Loucy (cell line): ENCODE measurements at regions not wholly inside any gene's neighbourhood (a gene's known extent, or its start where the extent isn't known, plus 50 kb on each side); places are given as distances from the start of the nearest gene placed in this dataset.
A peak's percentile ranks its signal among the peaks of the same experiment; 100 is the strongest.

Source experiments
- H2AFZ ChIP-seq: fragments of 200-600 bp; sonication (generic); 2 replicates; pipeline ENCODE4 v1.6.0; 2016; ENCODE audit warnings: antibody characterized with exemption, mild to moderate bottlenecking, low read length, moderate library complexity
- H3F3A ChIP-seq: fragments of 200-600 bp; 2 replicates; pipeline ENCODE4 v1.6.0; 2016; ENCODE audit warnings: antibody characterized with exemption, low read depth, mild to moderate bottlenecking
- H3K27me3 ChIP-seq: fragments of 200-600 bp; sonication (generic); 2 replicates; pipeline ENCODE4 v1.6.1; 2014; ENCODE audit warnings: low read length, mild to moderate bottlenecking; ENCODE audit not compliant: insufficient read depth, poor library complexity, severe bottlenecking
- H3K36me3 ChIP-seq: fragments of 200-600 bp; sonication (generic); 2 replicates; pipeline ENCODE4 v1.6.1; 2016; ENCODE audit warnings: low read length; ENCODE audit not compliant: insufficient read depth
- H3K4me1 ChIP-seq: fragments of 200-600 bp; sonication (generic); 2 replicates; pipeline ENCODE4 v1.5.1; 2014; ENCODE audit warnings: low read length, mild to moderate bottlenecking; ENCODE audit not compliant: insufficient read depth, poor library complexity, severe bottlenecking
- H3K4me2 ChIP-seq: fragments of 200-600 bp; sonication (generic); 2 replicates; pipeline ENCODE4 v1.6.0; 2014; ENCODE audit warnings: antibody characterized with exemption, low read length, low read depth, mild to moderate bottlenecking; ENCODE audit not compliant: poor library complexity, severe bottlenecking
- H3K4me3 ChIP-seq: fragments of 200-600 bp; sonication (generic); 2 replicates; pipeline ENCODE4 v1.5.1; 2014; ENCODE audit warnings: low read length, mild to moderate bottlenecking, mixed read lengths; ENCODE audit not compliant: poor library complexity, severe bottlenecking
- H3K79me2 ChIP-seq: fragments of 200-600 bp; sonication (generic); 2 replicates; pipeline ENCODE4 v1.6.1; 2014; ENCODE audit warnings: low read length; ENCODE audit not compliant: insufficient read depth
- H3K9ac ChIP-seq: fragments of 200-600 bp; sonication (generic); 2 replicates; pipeline ENCODE4 v1.6.0; 2014; ENCODE audit warnings: mild to moderate bottlenecking, low read depth, low read length, moderate library complexity; ENCODE audit not compliant: poor library complexity, severe bottlenecking
- H3K9me2 ChIP-seq: fragments of 200-600 bp; sonication (generic); replicated peaks from 2 replicates; pipeline ENCODE4 v1.6.1; 2016; ENCODE audit warnings: low read depth, low read length, mixed read lengths
- H3K9me3 ChIP-seq: fragments of 200-600 bp; sonication (generic); 2 replicates; pipeline ENCODE4 v1.6.1; 2014; ENCODE audit warnings: mild to moderate bottlenecking, antibody characterized with exemption, low read length, low read depth; ENCODE audit not compliant: insufficient read depth
- H4K20me1 ChIP-seq: fragments of 200-600 bp; sonication (generic); 2 replicates; pipeline ENCODE4 v1.6.0; 2014; ENCODE audit warnings: antibody characterized with exemption, low read length, mild to moderate bottlenecking; ENCODE audit not compliant: insufficient read depth, poor library complexity, severe bottlenecking
- EZH2phosphoT487 ChIP-seq: fragments of 200-600 bp; IDR thresholded peaks from 2 replicates; pipeline ENCODE4 v1.6.1; 2018; ENCODE audit warnings: antibody characterized with exemption, mild to moderate bottlenecking, moderate library complexity, borderline replicate concordance
- TF ChIP-seq, protein P1 (sequence below): fragments of 200-600 bp; sonication (generic); conservative IDR thresholded peaks from 2 replicates; pipeline ENCODE4 v1.5.1; 2014; ENCODE audit warnings: mild to moderate bottlenecking, antibody characterized with exemption, low read length

DNA sequence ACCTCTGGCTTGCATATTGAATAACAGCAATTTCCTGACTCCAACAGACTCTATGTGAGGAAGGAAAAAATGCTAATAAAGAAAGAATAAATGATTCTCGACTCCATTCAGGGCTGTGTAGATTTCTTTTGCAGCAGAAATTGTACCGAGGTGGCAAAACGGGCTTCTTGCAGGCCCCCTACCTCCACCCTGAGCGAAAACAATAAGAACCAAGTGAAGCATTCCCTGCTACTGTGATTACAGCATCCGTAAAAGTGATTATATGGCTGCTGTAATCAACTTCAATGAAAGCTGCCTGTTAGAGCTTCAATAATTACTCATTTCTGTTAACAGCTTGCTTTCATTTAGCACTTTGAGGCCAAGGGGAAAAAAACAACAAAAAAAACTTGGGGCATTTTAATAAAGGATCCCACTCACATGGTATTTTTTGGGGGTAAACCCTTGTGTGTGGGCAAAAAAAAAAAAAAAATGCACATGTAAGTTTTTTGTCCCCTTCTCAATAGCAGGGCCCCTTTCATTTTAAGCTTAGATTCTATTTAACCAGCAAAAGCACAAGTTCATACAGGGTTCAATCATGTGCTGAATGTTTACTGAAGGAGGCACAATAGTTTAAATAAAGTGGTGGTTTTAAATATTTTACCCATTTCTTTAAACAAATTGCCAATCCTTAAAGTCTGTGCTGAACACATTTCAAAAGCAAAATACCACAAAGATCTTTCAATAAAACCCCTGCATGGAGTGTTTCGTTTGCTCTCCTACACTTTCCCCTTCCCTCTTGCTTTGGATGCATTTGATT, 271.6 kb downstream of the LMO4 start:
- no peaks in the 10 kb centered on the region for H3F3A ChIP-seq
- no peaks in the 10 kb centered on the region for H4K20me1 ChIP-seq
- H3K9ac ChIP-seq, result no peak overlapping the region
- H3K27me3 ChIP-seq, result no peaks in the 10 kb centered on the region
- peaks cover 26% of the 10 kb centered on the region for H3K4me1 ChIP-seq
- H2AFZ ChIP-seq, result peak overlapping the region; percentile 66
- no peaks in the 10 kb centered on the region for H3K79me2 ChIP-seq
- no peaks in the 10 kb centered on the region for H3K9me2 ChIP-seq
- H3K4me2 ChIP-seq, result peak overlapping the region; percentile 36
- TF ChIP-seq EZH2phosphoT487, result no peak
- TF ChIP-seq, protein P1, sequence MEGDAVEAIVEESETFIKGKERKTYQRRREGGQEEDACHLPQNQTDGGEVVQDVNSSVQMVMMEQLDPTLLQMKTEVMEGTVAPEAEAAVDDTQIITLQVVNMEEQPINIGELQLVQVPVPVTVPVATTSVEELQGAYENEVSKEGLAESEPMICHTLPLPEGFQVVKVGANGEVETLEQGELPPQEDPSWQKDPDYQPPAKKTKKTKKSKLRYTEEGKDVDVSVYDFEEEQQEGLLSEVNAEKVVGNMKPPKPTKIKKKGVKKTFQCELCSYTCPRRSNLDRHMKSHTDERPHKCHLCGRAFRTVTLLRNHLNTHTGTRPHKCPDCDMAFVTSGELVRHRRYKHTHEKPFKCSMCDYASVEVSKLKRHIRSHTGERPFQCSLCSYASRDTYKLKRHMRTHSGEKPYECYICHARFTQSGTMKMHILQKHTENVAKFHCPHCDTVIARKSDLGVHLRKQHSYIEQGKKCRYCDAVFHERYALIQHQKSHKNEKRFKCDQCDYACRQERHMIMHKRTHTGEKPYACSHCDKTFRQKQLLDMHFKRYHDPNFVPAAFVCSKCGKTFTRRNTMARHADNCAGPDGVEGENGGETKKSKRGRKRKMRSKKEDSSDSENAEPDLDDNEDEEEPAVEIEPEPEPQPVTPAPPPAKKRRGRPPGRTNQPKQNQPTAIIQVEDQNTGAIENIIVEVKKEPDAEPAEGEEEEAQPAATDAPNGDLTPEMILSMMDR, result no peak
- no peaks in the 10 kb centered on the region for H3K9me3 ChIP-seq
- no peak overlapping the region for H3K4me3 ChIP-seq
- no peaks in the 10 kb centered on the region for H3K36me3 ChIP-seq

DNA sequence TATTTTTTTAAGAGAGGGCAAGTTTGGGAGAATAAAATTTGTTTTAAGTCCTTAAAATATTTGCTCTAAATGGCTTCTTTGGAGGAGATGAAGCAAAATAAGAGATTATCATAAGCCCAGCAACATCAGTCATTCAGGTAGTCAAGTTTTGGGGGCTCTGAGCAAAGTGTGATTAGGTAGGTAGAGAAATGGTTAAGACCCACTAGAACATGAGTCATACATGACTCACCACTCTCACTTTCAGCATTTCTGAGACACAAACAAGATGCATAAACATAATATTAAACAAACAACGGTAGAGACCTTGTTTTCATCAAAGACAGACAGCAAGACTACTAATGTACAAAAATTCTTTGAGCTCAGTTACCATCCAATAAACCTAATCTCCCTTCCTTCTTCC, 272.2 kb downstream of the LMO4 start:
- Histone ChIP-seq H3K9me3 (no peaks in the 10 kb centered on the region), H3K9me2 (no peaks in the 10 kb centered on the region), H3K27me3 (no peaks in the 10 kb centered on the region), H3K4me1 (peaks cover 26% of the 10 kb centered on the region), H3F3A (no peaks in the 10 kb centered on the region), H4K20me1 (no peaks in the 10 kb centered on the region), H2AFZ (peak overlapping the region; percentile 66; the same call in 1 of the 2 replicates), H3K4me3 (no peak overlapping the region), H3K79me2 (no peaks in the 10 kb centered on the region), H3K9ac (no peak overlapping the region), H3K4me2 (no peak overlapping the region), H3K36me3 (no peaks in the 10 kb centered on the region)
- no peak for TF ChIP-seq EZH2phosphoT487
- TF ChIP-seq, protein P1, result no peak

DNA sequence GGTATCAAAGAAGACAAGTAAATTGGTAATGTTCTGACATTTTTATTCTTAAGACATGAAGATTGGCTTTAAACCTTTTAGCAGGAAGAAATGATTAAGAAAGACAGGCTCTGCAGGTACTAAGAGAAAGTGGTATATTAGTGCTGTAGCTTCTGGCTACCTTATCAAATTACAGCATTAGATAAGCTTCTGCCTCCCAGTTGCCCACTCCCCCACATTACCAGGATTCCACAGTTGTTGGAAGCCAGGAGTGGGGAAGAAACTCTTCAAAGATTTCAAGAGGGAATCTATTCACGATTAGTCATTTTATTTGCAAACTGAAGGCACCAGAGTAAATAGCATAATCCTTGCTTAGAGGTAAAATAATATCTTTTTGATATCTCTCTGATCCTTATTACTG, 274.9 kb downstream of the LMO4 start:
- no peaks in the 10 kb centered on the region for H4K20me1 ChIP-seq
- TF ChIP-seq EZH2phosphoT487, result no peak
- TF ChIP-seq, protein P1, result no peak

More for the DNA sequence above, 274.9 kb downstream of the LMO4 start:
- Histone ChIP-seq H3K9me3 (no peaks in the 10 kb centered on the region), H3K79me2 (no peaks in the 10 kb centered on the region), H3K36me3 (no peaks in the 10 kb centered on the region), H3K9me2 (no peaks in the 10 kb centered on the region), H3K9ac (no peak overlapping the region), H3K27me3 (no peaks in the 10 kb centered on the region), H2AFZ (no peak overlapping the region), H3K4me2 (no peak overlapping the region), H3K4me1 (peaks cover 21% of the 10 kb centered on the region), H3F3A (no peaks in the 10 kb centered on the region), H3K4me3 (no peak overlapping the region)
